ENCODE measurements at regions not wholly inside any gene's neighbourhood (a gene's known extent, or its start where the extent isn't known, plus 50 kb on each side); places are given as distances from the start of the nearest gene placed in this dataset.

- DNase-seq, result no peak
- Histone ChIP-seq H2AK5ac (ENCODE audit: low read length, severe bottlenecking) (no peak overlapping the region), H3K4ac (ENCODE audit: low read depth in 1 of 2, low read length in 2 of 2) (no peak overlapping the region), H3K27ac (ENCODE audit: low read length, poor library complexity, severe bottlenecking) (no peak overlapping the region), H2BK15ac (ENCODE audit: low read depth, poor library complexity, severe bottlenecking) (no peak overlapping the region), H4K91ac (ENCODE audit: low read length) (no peak overlapping the region), H3K4me1 (ENCODE audit: control insufficient read depth, insufficient read depth, low read depth, low read length) (no peaks in the 10 kb centered on the region), H3K4me3 (ENCODE audit: insufficient read depth in 1 of 2, low read depth in 1 of 2, low read length in 2 of 2) (no peak overlapping the region), H2AFZ (ENCODE audit: low read depth, low read length) (no peak overlapping the region), H2BK12ac (ENCODE audit: low read length in 2 of 2) (no peak overlapping the region), H2BK5ac (ENCODE audit: low read depth, low read length, poor library complexity, severe bottlenecking) (no peak overlapping the region), H3K4me2 (ENCODE audit: low read length, poor library complexity, severe bottlenecking) (no peak overlapping the region), H3K14ac (ENCODE audit: low read length in 2 of 2) (no peak overlapping the region), H3K9ac (ENCODE audit: low read length) (no peak overlapping the region), H3K23ac (ENCODE audit: low read length in 2 of 2) (no peak overlapping the region), H3K18ac (ENCODE audit: low read depth in 1 of 2, low read length in 2 of 2) (no peak overlapping the region), H4K8ac (ENCODE audit: low read length) (no peak overlapping the region), H2BK120ac (ENCODE audit: low read depth, low read length) (no peak overlapping the region), H3K79me1 (replicated peaks; ENCODE audit: low read length, poor library complexity, severe bottlenecking) (no peaks in the 10 kb centered on the region), H3K9me3 (ENCODE audit: control insufficient read depth, low read length) (no peaks in the 10 kb centered on the region), H3K27me3 (ENCODE audit: control insufficient read depth in 1 of 2, insufficient read depth in 1 of 2, low read length in 2 of 2) (no peaks in the 10 kb centered on the region), H3K36me3 (ENCODE audit: control insufficient read depth in 1 of 2, insufficient read depth in 2 of 2, low read depth in 1 of 2, low read length in 2 of 2) (no peaks in the 10 kb centered on the region)
- WGBS, result no CpG with 5 or more reads among the region's 3 CpGs
These were observed 217.6 kb upstream of the ETAA1 start for GRCh38 chr2:67179526-67179925.

- Histone ChIP-seq H2AK5ac (ENCODE audit: low read length, severe bottlenecking) (no peak overlapping the region), H3K4me3 (ENCODE audit: insufficient read depth in 1 of 2, low read depth in 1 of 2, low read length in 2 of 2) (no peak overlapping the region), H3K4me2 (ENCODE audit: low read length, poor library complexity, severe bottlenecking) (no peak overlapping the region), H4K91ac (ENCODE audit: low read length) (no peak overlapping the region), H2AFZ (ENCODE audit: low read depth, low read length) (no peak overlapping the region), H3K14ac (ENCODE audit: low read length in 2 of 2) (no peak overlapping the region), H3K23ac (ENCODE audit: low read length in 2 of 2) (no peak overlapping the region), H3K9me3 (ENCODE audit: control insufficient read depth, low read length) (no peaks in the 10 kb centered on the region), H3K27me3 (ENCODE audit: control insufficient read depth in 1 of 2, insufficient read depth in 1 of 2, low read length in 2 of 2) (no peaks in the 10 kb centered on the region), H3K18ac (ENCODE audit: low read depth in 1 of 2, low read length in 2 of 2) (no peak overlapping the region), H3K4me1 (ENCODE audit: control insufficient read depth, insufficient read depth, low read depth, low read length) (no peaks in the 10 kb centered on the region), H3K9ac (ENCODE audit: low read length) (no peak overlapping the region), H2BK120ac (ENCODE audit: low read depth, low read length) (no peak overlapping the region), H2BK12ac (ENCODE audit: low read length in 2 of 2) (no peak overlapping the region), H3K27ac (ENCODE audit: low read length, poor library complexity, severe bottlenecking) (no peak overlapping the region), H4K8ac (ENCODE audit: low read length) (no peak overlapping the region), H3K4ac (ENCODE audit: low read depth in 1 of 2, low read length in 2 of 2) (no peak overlapping the region), H3K36me3 (ENCODE audit: control insufficient read depth in 1 of 2, insufficient read depth in 2 of 2, low read depth in 1 of 2, low read length in 2 of 2) (no peaks in the 10 kb centered on the region), H3K79me1 (replicated peaks; ENCODE audit: low read length, poor library complexity, severe bottlenecking) (no peaks in the 10 kb centered on the region), H2BK15ac (ENCODE audit: low read depth, poor library complexity, severe bottlenecking) (no peak overlapping the region), H2BK5ac (ENCODE audit: low read depth, low read length, poor library complexity, severe bottlenecking) (no peak overlapping the region)
- WGBS, result 83% methylated on average over 1 of the region's 2 CpGs
- no peak for DNase-seq
These were observed 216.3 kb upstream of the ETAA1 start for GRCh38 chr2:67180841-67181240.

GRCh38 chr2:67182884-67183283 lies 214.2 kb upstream of the ETAA1 start:
- H3K9ac ChIP-seq (ENCODE audit: low read length), result no peak overlapping the region
- H2BK5ac ChIP-seq (ENCODE audit: low read depth, low read length, poor library complexity, severe bottlenecking), result no peak overlapping the region
- no peak for DNase-seq
- H3K4ac ChIP-seq (ENCODE audit: low read depth in 1 of 2, low read length in 2 of 2), result no peak overlapping the region
- no peaks in the 10 kb centered on the region for H3K27me3 ChIP-seq (ENCODE audit: control insufficient read depth in 1 of 2, insufficient read depth in 1 of 2, low read length in 2 of 2)
- H2BK120ac ChIP-seq (ENCODE audit: low read depth, low read length), result no peak overlapping the region
- no peak overlapping the region for H3K27ac ChIP-seq (ENCODE audit: low read length, poor library complexity, severe bottlenecking)
- no peak overlapping the region for H4K91ac ChIP-seq (ENCODE audit: low read length)
- no peaks in the 10 kb centered on the region for H3K9me3 ChIP-seq (ENCODE audit: control insufficient read depth, low read length)
- no peaks in the 10 kb centered on the region for H3K36me3 ChIP-seq (ENCODE audit: control insufficient read depth in 1 of 2, insufficient read depth in 2 of 2, low read depth in 1 of 2, low read length in 2 of 2)
- no peak overlapping the region for H2AK5ac ChIP-seq (ENCODE audit: low read length, severe bottlenecking)
- H4K8ac ChIP-seq (ENCODE audit: low read length), result no peak overlapping the region
- H2AFZ ChIP-seq (ENCODE audit: low read depth, low read length), result no peak overlapping the region
- no peaks in the 10 kb centered on the region for H3K79me1 ChIP-seq (replicated peaks; ENCODE audit: low read length, poor library complexity, severe bottlenecking)
- no peak overlapping the region for H2BK15ac ChIP-seq (ENCODE audit: low read depth, poor library complexity, severe bottlenecking)
- H3K4me1 ChIP-seq (ENCODE audit: control insufficient read depth, insufficient read depth, low read depth, low read length), result no peaks in the 10 kb centered on the region
- no peak overlapping the region for H3K4me3 ChIP-seq (ENCODE audit: insufficient read depth in 1 of 2, low read depth in 1 of 2, low read length in 2 of 2)
- WGBS, result 100% methylated on average over 1 of the region's 2 CpGs
- H2BK12ac ChIP-seq (ENCODE audit: low read length in 2 of 2), result no peak overlapping the region
- no peak overlapping the region for H3K4me2 ChIP-seq (ENCODE audit: low read length, poor library complexity, severe bottlenecking)
- no peak overlapping the region for H3K14ac ChIP-seq (ENCODE audit: low read length in 2 of 2)
- H3K23ac ChIP-seq (ENCODE audit: low read length in 2 of 2), result no peak overlapping the region
- no peak overlapping the region for H3K18ac ChIP-seq (ENCODE audit: low read depth in 1 of 2, low read length in 2 of 2)

GRCh38 chr2:67186326-67186725 lies 210.8 kb upstream of the ETAA1 start:
- no peak overlapping the region for H2BK120ac ChIP-seq (ENCODE audit: low read depth, low read length)
- H2BK5ac ChIP-seq (ENCODE audit: low read depth, low read length, poor library complexity, severe bottlenecking), result no peak overlapping the region
- H2AK5ac ChIP-seq (ENCODE audit: low read length, severe bottlenecking), result no peak overlapping the region
- no peak overlapping the region for H2BK12ac ChIP-seq (ENCODE audit: low read length in 2 of 2)
- H3K4me1 ChIP-seq (ENCODE audit: control insufficient read depth, insufficient read depth, low read depth, low read length), result no peaks in the 10 kb centered on the region
- no peak overlapping the region for H3K9ac ChIP-seq (ENCODE audit: low read length)
- H3K36me3 ChIP-seq (ENCODE audit: control insufficient read depth in 1 of 2, insufficient read depth in 2 of 2, low read depth in 1 of 2, low read length in 2 of 2), result no peaks in the 10 kb centered on the region
- no peak overlapping the region for H2BK15ac ChIP-seq (ENCODE audit: low read depth, poor library complexity, severe bottlenecking)
- H3K9me3 ChIP-seq (ENCODE audit: control insufficient read depth, low read length), result no peaks in the 10 kb centered on the region
- H3K27me3 ChIP-seq (ENCODE audit: control insufficient read depth in 1 of 2, insufficient read depth in 1 of 2, low read length in 2 of 2), result no peaks in the 10 kb centered on the region
- H4K8ac ChIP-seq (ENCODE audit: low read length), result no peak overlapping the region
- no peaks in the 10 kb centered on the region for H3K79me1 ChIP-seq (replicated peaks; ENCODE audit: low read length, poor library complexity, severe bottlenecking)
- no peak overlapping the region for H3K27ac ChIP-seq (ENCODE audit: low read length, poor library complexity, severe bottlenecking)
- no peak overlapping the region for H3K4me2 ChIP-seq (ENCODE audit: low read length, poor library complexity, severe bottlenecking)
- no peak overlapping the region for H3K14ac ChIP-seq (ENCODE audit: low read length in 2 of 2)
- WGBS, result 82% methylated on average over 2 of the region's 3 CpGs
- H3K4ac ChIP-seq (ENCODE audit: low read depth in 1 of 2, low read length in 2 of 2), result no peak overlapping the region
- no peak overlapping the region for H2AFZ ChIP-seq (ENCODE audit: low read depth, low read length)
- no peak overlapping the region for H3K4me3 ChIP-seq (ENCODE audit: insufficient read depth in 1 of 2, low read depth in 1 of 2, low read length in 2 of 2)
- no peak overlapping the region for H3K18ac ChIP-seq (ENCODE audit: low read depth in 1 of 2, low read length in 2 of 2)
- H3K23ac ChIP-seq (ENCODE audit: low read length in 2 of 2), result no peak overlapping the region
- H4K91ac ChIP-seq (ENCODE audit: low read length), result no peak overlapping the region
- DNase-seq, result no peak

All from mesenchymal stem cell (in vitro differentiated cells and primary cell).